HepG2 (cell line): ENCODE measurements at regions not wholly inside any gene's neighbourhood (a gene's known extent, or its start where the extent isn't known, plus 50 kb on each side); places are given as distances from the start of the nearest gene placed in this dataset.

Source experiments
- ATAC-seq: fragments of 200-7000 bp; cut with Tn5 transposase; 3 replicates; pipeline ENCODE4 v1.9.1; 2020; ENCODE audit warnings: mild to moderate bottlenecking, moderate library complexity
- BruUV-seq: library from RNA; stranded (reverse); fragments of 400-500 nt; replicated peaks from 2 replicates; lab custom pipeline; 2021; lab: Mats Ljungman, UMichigan
- CTCF ChIA-PET: fragments of 300-600 bp; formaldehyde crosslinking; extraction: SDS; loops from one replicate; lab custom pipeline; 2021; ENCODE audit warnings: low total read pairs, inconsistent platforms, low intra/inter-chr PET ratio; lab: Yijun Ruan, JAX
- POLR2A ChIA-PET: fragments of 350-600 bp; sonication (Branson Sonifier 250); formaldehyde crosslinking; loops from one replicate; lab custom pipeline; 2020; ENCODE audit warnings: antibody characterized with exemption, inconsistent platforms; lab: Yijun Ruan, JAX
- DNase-seq: peaks from one replicate; pipeline ENCODE4 v3.0.0-alpha.2; 2015; ENCODE audit warnings: low spot score
- FAIRE-seq: peaks from 3 replicates; lab custom pipeline; 2011; peaks lifted over from hg19 to GRCh38; lab: Jason Lieb, UNC
- H2AFZ ChIP-seq: one replicate; pipeline ENCODE4 v1.6.1; 2011; ENCODE audit warnings: low read length, inconsistent platforms
- H3K27ac ChIP-seq: fragments of 300-600 bp; 3 replicates; pipeline ENCODE4 v1.8.0; 2011; ENCODE audit warnings: mixed run types, mild to moderate bottlenecking, mixed read lengths, low read length, inconsistent platforms; ENCODE audit not compliant: insufficient read depth; ENCODE audit errors: extremely low read length
- H3K27me3 ChIP-seq, 2 experiments: fragments of 200-600 bp in 1 of 2; 2 replicates in 1 of 2; 3 replicates in 1 of 2; pipeline versions ENCODE4 v1.6.0 to v1.8.0; 2011; ENCODE audit warnings: low read length in 2 of 2, mild to moderate bottlenecking in 2 of 2, moderate library complexity in 2 of 2, inconsistent platforms in 1 of 2; ENCODE audit not compliant: insufficient read depth in 2 of 2, control insufficient read depth in 1 of 2
- H3K36me3 ChIP-seq, 2 experiments: fragments of 200-600 bp in 1 of 2; replicated peaks in 1 of 2; 2 replicates in 1 of 2; 3 replicates in 1 of 2; pipeline versions ENCODE4 v1.5.1 to v1.8.0; 2011; ENCODE audit warnings: low read length in 2 of 2, inconsistent platforms in 1 of 2; ENCODE audit not compliant: insufficient read depth in 2 of 2, control insufficient read depth in 1 of 2
- H3K4me1 ChIP-seq: 2 replicates; pipeline ENCODE4 v1.5.1; 2012; ENCODE audit warnings: low read length, inconsistent platforms; ENCODE audit not compliant: insufficient read depth
- H3K4me2 ChIP-seq: 2 replicates; pipeline ENCODE4 v1.6.0; 2011; ENCODE audit warnings: low read depth, low read length, inconsistent platforms
- H3K4me3 ChIP-seq, 3 experiments: fragments of 200-600 bp in 1 of 3; sonication (generic), shearing (Covaris generic) in 1 of 3; replicated peaks in 1 of 3; 2 replicates each; pipeline ENCODE4 v1.5.1; 2011 to 2016; ENCODE audit warnings: low read length in 3 of 3, inconsistent platforms in 2 of 3, low read depth in 2 of 3, mild to moderate bottlenecking in 2 of 3, control low read depth in 1 of 3, mixed read lengths in 1 of 3; ENCODE audit not compliant: insufficient read depth in 1 of 3
- H3K79me2 ChIP-seq: one replicate; pipeline ENCODE4 v1.6.1; 2011; ENCODE audit warnings: low read length, inconsistent platforms; ENCODE audit not compliant: insufficient read depth
- H3K9ac ChIP-seq: 2 replicates; pipeline ENCODE4 v1.6.0; 2011; ENCODE audit warnings: mild to moderate bottlenecking, low read depth, low read length, inconsistent platforms; ENCODE audit not compliant: insufficient read depth
- H3K9me3 ChIP-seq: 2 replicates; pipeline ENCODE4 v1.5.1; 2012; ENCODE audit warnings: mild to moderate bottlenecking, low read length
- H4K20me1 ChIP-seq: 2 replicates; pipeline ENCODE4 v1.6.0; 2011; ENCODE audit warnings: inconsistent platforms, mild to moderate bottlenecking, low read length, moderate library complexity; ENCODE audit not compliant: insufficient read depth
- HES4 ChIP-seq: sonication (generic); formaldehyde crosslinking; IDR thresholded peaks from 2 replicates; pipeline ENCODE4 v1.9.0; 2021; ENCODE audit warnings: mild to moderate bottlenecking, missing genetic modification reagents, borderline replicate concordance
- HOXA7 ChIP-seq: sonication (generic); formaldehyde crosslinking; IDR thresholded peaks from 2 replicates; pipeline ENCODE4 v1.8.1; 2022; ENCODE audit warnings: mild to moderate bottlenecking, missing genetic modification reagents, moderate library complexity
- NFIC ChIP-seq: IDR thresholded peaks from 2 replicates; pipeline ENCODE4 v1.6.1; 2012; ENCODE audit warnings: mild to moderate bottlenecking, low read length, inconsistent platforms
- PLRG1 ChIP-seq: fragments of 450-650 bp; conservative IDR thresholded peaks from 2 replicates; pipeline ENCODE4 v1.6.1; 2016
- SNAI1 ChIP-seq: sonication (generic); formaldehyde crosslinking; IDR thresholded peaks from 2 replicates; pipeline ENCODE4 v1.5.0; 2020; ENCODE audit warnings: mild to moderate bottlenecking, missing genetic modification reagents, borderline replicate concordance
- USF2 ChIP-seq, 2 experiments: sonication (generic) in 1 of 2; formaldehyde crosslinking in 1 of 2; IDR thresholded peaks; 2 replicates each; pipeline versions ENCODE4 v1.5.1 to v1.6.1; 2011 to 2020; ENCODE audit warnings: borderline replicate concordance in 1 of 2, low read depth in 1 of 2, low read length in 1 of 2, mild to moderate bottlenecking in 1 of 2, missing genetic modification reagents in 1 of 2, moderate library complexity in 1 of 2
- ZNF282 ChIP-seq: fragments of 450-650 bp; IDR thresholded peaks from 2 replicates; pipeline ENCODE4 v1.6.1; 2018; ENCODE audit not compliant: partially characterized antibody
- ZNF446 ChIP-seq: sonication (generic); formaldehyde crosslinking; IDR thresholded peaks from 2 replicates; pipeline ENCODE4 v1.5.0; 2020; ENCODE audit warnings: mild to moderate bottlenecking, missing genetic modification reagents
- ZNF570 ChIP-seq: sonication (generic); formaldehyde crosslinking; IDR thresholded peaks from 2 replicates; pipeline ENCODE4 v1.4.0; 2020; ENCODE audit warnings: mild to moderate bottlenecking, missing genetic modification reagents, borderline replicate concordance
- ZNF713 ChIP-seq: sonication (generic); formaldehyde crosslinking; IDR thresholded peaks from 2 replicates; pipeline ENCODE4 v1.4.0; 2020; ENCODE audit warnings: mild to moderate bottlenecking, missing genetic modification reagents
- whole genome bisulfite sequencing: methylation state at CpG from one replicate; pipeline ENCODE4 v1.1.6; 2017; ENCODE audit warnings: low lambda C conversion rate; 5-methylcytosine and 5-hydroxymethylcytosine counted together
- in situ Hi-C: cut with HindIII; loops from 2 replicates; pipeline ENCODE4 v1.10.0; 2017; ENCODE audit warnings: low pct_unique_long_range_greater_than_20kb; ENCODE audit not compliant: extremely low pct_ligation_motif_present
- intact Hi-C: fragments of 100-400 bp; cut with micrococcal nuclease; formaldehyde crosslinking; loops from one replicate; pipeline ENCODE4 v1.10.0; 2022; ENCODE audit not compliant: unreplicated experiment
- TF ChIP-seq, protein P1 (sequence below): sonication (generic); formaldehyde crosslinking; IDR thresholded peaks from 2 replicates; pipeline ENCODE4 v1.9.0; 2021; ENCODE audit warnings: missing genetic modification reagents, mild to moderate bottlenecking, borderline replicate concordance
- TF ChIP-seq, protein P2 (sequence below): sonication (generic); formaldehyde crosslinking; conservative IDR thresholded peaks from 2 replicates; pipeline ENCODE4 v1.4.0; 2020; ENCODE audit warnings: missing genetic modification reagents

GRCh38 chr4:36582198-36582597, 300.8 kb downstream of the DTHD1 start:
- H3K4me3 ChIP-seq: no peak overlapping the region
- H3K9me3 ChIP-seq: peaks cover 73% of the 10 kb centered on the region
- WGBS: 0% methylated on average over 2 of the region's 2 CpGs
- no peaks in the 10 kb centered on the region for H3K79me2 ChIP-seq
- no peaks in the 10 kb centered on the region for H3K36me3 ChIP-seq
- CTCF ChIA-PET: no interaction called here
- DNase-seq (no peak), ATAC-seq (no peak), FAIRE-seq (no peak)
- intact Hi-C loops (no loop called here), in situ Hi-C loops (no loop called here)
- no peak overlapping the region for H3K27ac ChIP-seq
- H3K27me3 ChIP-seq: no peaks in the 10 kb centered on the region
- POLR2A ChIA-PET: no interaction called here
- no peak overlapping the region for H2AFZ ChIP-seq
- H3K9ac ChIP-seq: no peak overlapping the region
- TF ChIP-seq USF2 (IDR thresholded peaks at IDR 0.05; ENCODE audit: low read depth, low read length) (no peak), USF2 (CRISPR knock-in tag; IDR thresholded peaks at IDR 0.05; ENCODE audit: borderline replicate concordance) (no peak)
- BruUV-seq: no TSS peak
- no peak overlapping the region for H3K4me2 ChIP-seq
- H4K20me1 ChIP-seq: no peaks in the 10 kb centered on the region
- H3K4me1 ChIP-seq: no peaks in the 10 kb centered on the region

GRCh38 chr4:36587909-36588472, 306.6 kb downstream of the DTHD1 start:
- H3K36me3 ChIP-seq: no peaks in the 10 kb centered on the region
- H3K4me2 ChIP-seq: no peak overlapping the region
- WGBS: 0% methylated on average over 2 of the region's 2 CpGs
- ATAC-seq (no peak), FAIRE-seq (no peak), DNase-seq (no peak)
- no peaks in the 10 kb centered on the region for H4K20me1 ChIP-seq
- peaks cover 73% of the 10 kb centered on the region for H3K9me3 ChIP-seq
- H3K79me2 ChIP-seq: no peaks in the 10 kb centered on the region
- H3K27ac ChIP-seq: no peak overlapping the region
- intact Hi-C loops (no loop called here), in situ Hi-C loops (no loop called here)
- no TSS peak for BruUV-seq
- H2AFZ ChIP-seq: no peak overlapping the region
- no peak overlapping the region for H3K9ac ChIP-seq
- H3K27me3 ChIP-seq: no peaks in the 10 kb centered on the region
- H3K4me1 ChIP-seq: no peaks in the 10 kb centered on the region
- CTCF ChIA-PET: no interaction called here
- POLR2A ChIA-PET: no interaction called here
- no peak overlapping the region for H3K4me3 ChIP-seq
- TF ChIP-seq, protein P1, sequence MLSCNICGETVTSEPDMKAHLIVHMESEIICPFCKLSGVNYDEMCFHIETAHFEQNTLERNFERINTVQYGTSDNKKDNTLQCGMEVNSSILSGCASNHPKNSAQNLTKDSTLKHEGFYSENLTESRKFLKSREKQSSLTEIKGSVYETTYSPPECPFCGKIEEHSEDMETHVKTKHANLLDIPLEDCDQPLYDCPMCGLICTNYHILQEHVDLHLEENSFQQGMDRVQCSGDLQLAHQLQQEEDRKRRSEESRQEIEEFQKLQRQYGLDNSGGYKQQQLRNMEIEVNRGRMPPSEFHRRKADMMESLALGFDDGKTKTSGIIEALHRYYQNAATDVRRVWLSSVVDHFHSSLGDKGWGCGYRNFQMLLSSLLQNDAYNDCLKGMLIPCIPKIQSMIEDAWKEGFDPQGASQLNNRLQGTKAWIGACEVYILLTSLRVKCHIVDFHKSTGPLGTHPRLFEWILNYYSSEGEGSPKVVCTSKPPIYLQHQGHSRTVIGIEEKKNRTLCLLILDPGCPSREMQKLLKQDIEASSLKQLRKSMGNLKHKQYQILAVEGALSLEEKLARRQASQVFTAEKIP (CRISPR knock-in tag): no peak
- TF ChIP-seq, protein P2, sequence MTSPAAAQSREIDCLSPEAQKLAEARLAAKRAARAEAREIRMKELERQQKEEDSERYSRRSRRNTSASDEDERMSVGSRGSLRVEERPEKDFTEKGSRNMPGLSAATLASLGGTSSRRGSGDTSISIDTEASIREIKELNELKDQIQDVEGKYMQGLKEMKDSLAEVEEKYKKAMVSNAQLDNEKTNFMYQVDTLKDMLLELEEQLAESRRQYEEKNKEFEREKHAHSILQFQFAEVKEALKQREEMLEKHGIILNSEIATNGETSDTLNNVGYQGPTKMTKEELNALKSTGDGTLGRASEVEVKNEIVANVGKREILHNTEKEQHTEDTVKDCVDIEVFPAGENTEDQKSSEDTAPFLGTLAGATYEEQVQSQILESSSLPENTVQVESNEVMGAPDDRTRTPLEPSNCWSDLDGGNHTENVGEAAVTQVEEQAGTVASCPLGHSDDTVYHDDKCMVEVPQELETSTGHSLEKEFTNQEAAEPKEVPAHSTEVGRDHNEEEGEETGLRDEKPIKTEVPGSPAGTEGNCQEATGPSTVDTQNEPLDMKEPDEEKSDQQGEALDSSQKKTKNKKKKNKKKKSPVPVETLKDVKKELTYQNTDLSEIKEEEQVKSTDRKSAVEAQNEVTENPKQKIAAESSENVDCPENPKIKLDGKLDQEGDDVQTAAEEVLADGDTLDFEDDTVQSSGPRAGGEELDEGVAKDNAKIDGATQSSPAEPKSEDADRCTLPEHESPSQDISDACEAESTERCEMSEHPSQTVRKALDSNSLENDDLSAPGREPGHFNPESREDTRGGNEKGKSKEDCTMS: no peak
- no peak for TF ChIP-seq HOXA7 (CRISPR knock-in tag)
- TF ChIP-seq ZNF282: no peak
- no peak for TF ChIP-seq ZNF446 (CRISPR knock-in tag)
- TF ChIP-seq ZNF713: no peak
- no peak for TF ChIP-seq ZNF570 (CRISPR knock-in tag)
- TF ChIP-seq SNAI1 (CRISPR knock-in tag): no peak
- TF ChIP-seq HES4: no peak
- no peak for TF ChIP-seq PLRG1
- TF ChIP-seq NFIC: no peak
